Parathyroid adenoma (tissue), 2 donors: ENCODE measurements at regions not wholly inside any gene's neighbourhood (a gene's known extent, or its start where the extent isn't known, plus 50 kb on each side); places are given as distances from the start of the nearest gene placed in this dataset.

Source experiments
- H2AFZ ChIP-seq: fragments of 300-600 bp; sonication (generic); one replicate; pipeline ENCODE4 v1.7.0; 2017; ENCODE audit warnings: antibody characterized with exemption, mild to moderate bottlenecking
- H3K27ac ChIP-seq: fragments of 300-600 bp; sonication (generic); one replicate; pipeline ENCODE4 v1.7.0; 2017
- H3K27me3 ChIP-seq: fragments of 300-600 bp; sonication (generic); one replicate; pipeline ENCODE4 v1.7.0; 2017; ENCODE audit warnings: low read length; ENCODE audit not compliant: control insufficient read depth, insufficient read depth
- H3K36me3 ChIP-seq: fragments of 300-600 bp; sonication (generic); one replicate; pipeline ENCODE4 v1.7.0; 2017; ENCODE audit warnings: low read length; ENCODE audit not compliant: control insufficient read depth, insufficient read depth
- H3K4me1 ChIP-seq: fragments of 300-600 bp; sonication (generic); one replicate; pipeline ENCODE4 v1.7.0; 2017; ENCODE audit warnings: control low read depth
- H3K4me2 ChIP-seq: fragments of 300-600 bp; sonication (generic); one replicate; pipeline ENCODE4 v1.7.0; 2017; ENCODE audit warnings: low read length
- H3K4me3 ChIP-seq: fragments of 300-600 bp; sonication (generic); one replicate; pipeline ENCODE4 v1.7.0; 2017; ENCODE audit warnings: low read depth, low read length
- H3K79me2 ChIP-seq: fragments of 300-600 bp; sonication (generic); one replicate; pipeline ENCODE4 v1.7.0; 2017; ENCODE audit warnings: control low read depth
- H3K9ac ChIP-seq: fragments of 300-600 bp; sonication (generic); one replicate; pipeline ENCODE4 v1.7.0; 2017; ENCODE audit warnings: mild to moderate bottlenecking
- H3K9me3 ChIP-seq: fragments of 300-600 bp; sonication (generic); one replicate; pipeline ENCODE4 v1.7.0; 2017; ENCODE audit warnings: low read length; ENCODE audit not compliant: control insufficient read depth
- CTCF ChIP-seq: fragments of 300-600 bp; sonication (generic); IDR thresholded peaks from one replicate; pipeline ENCODE4 v1.7.0; 2017; ENCODE audit warnings: antibody characterized with exemption, mild to moderate bottlenecking
- donor health status: primary hyperparathyroidism.

- Histone ChIP-seq H3K27me3 (no peaks in the 10 kb centered on the region), H3K79me2 (no peaks in the 10 kb centered on the region), H3K4me1 (peaks cover 4% of the 10 kb centered on the region), H3K9ac (no peak overlapping the region), H3K36me3 (no peaks in the 10 kb centered on the region), H2AFZ (no peak overlapping the region), H3K4me2 (no peak overlapping the region), H3K9me3 (no peaks in the 10 kb centered on the region), H3K4me3 (no peak overlapping the region), H3K27ac (no peak overlapping the region)
- no peak for TF ChIP-seq CTCF
Measured at GRCh38 chr5:138698713-138699112, 54.5 kb upstream of the CTNNA1 start.

- H3K4me3 ChIP-seq: no peak overlapping the region
- H3K9me3 ChIP-seq: no peaks in the 10 kb centered on the region
- no peaks in the 10 kb centered on the region for H3K36me3 ChIP-seq
- no peak overlapping the region for H3K4me2 ChIP-seq
- no peak overlapping the region for H3K27ac ChIP-seq
- no peak for TF ChIP-seq CTCF
- H3K4me1 ChIP-seq: peaks cover 6% of the 10 kb centered on the region
- no peak overlapping the region for H2AFZ ChIP-seq
- no peaks in the 10 kb centered on the region for H3K79me2 ChIP-seq
- H3K27me3 ChIP-seq: no peaks in the 10 kb centered on the region
- no peak overlapping the region for H3K9ac ChIP-seq
Measured at GRCh38 chr5:138697720-138698360, 55.4 kb upstream of the CTNNA1 start.

- no peak overlapping the region for H3K27ac ChIP-seq
- no peak overlapping the region for H3K4me3 ChIP-seq
- no peak overlapping the region for H2AFZ ChIP-seq
- H3K36me3 ChIP-seq: no peaks in the 10 kb centered on the region
- no peak for TF ChIP-seq CTCF
- H3K4me2 ChIP-seq: no peak overlapping the region
- H3K79me2 ChIP-seq: no peaks in the 10 kb centered on the region
- H3K27me3 ChIP-seq: no peaks in the 10 kb centered on the region
- H3K4me1 ChIP-seq: peaks cover 6% of the 10 kb centered on the region
- H3K9me3 ChIP-seq: no peaks in the 10 kb centered on the region
- no peak overlapping the region for H3K9ac ChIP-seq
Measured at GRCh38 chr5:138696501-138696900, 56.7 kb upstream of the CTNNA1 start.

- Histone ChIP-seq H3K36me3 (no peaks in the 10 kb centered on the region), H2AFZ (no peak overlapping the region), H3K79me2 (no peaks in the 10 kb centered on the region), H3K4me1 (peaks cover 6% of the 10 kb centered on the region), H3K4me3 (no peak overlapping the region), H3K9ac (no peak overlapping the region), H3K4me2 (no peak overlapping the region), H3K27me3 (no peaks in the 10 kb centered on the region), H3K9me3 (no peaks in the 10 kb centered on the region), H3K27ac (no peak overlapping the region)
- no peak for TF ChIP-seq CTCF
Measured at GRCh38 chr5:138695781-138696180, 57.4 kb upstream of the CTNNA1 start.

- Histone ChIP-seq H3K9ac (no peak overlapping the region), H3K4me1 (peaks cover 6% of the 10 kb centered on the region), H3K27me3 (no peaks in the 10 kb centered on the region), H3K27ac (no peak overlapping the region), H3K79me2 (no peaks in the 10 kb centered on the region), H3K4me3 (no peak overlapping the region), H3K4me2 (no peak overlapping the region), H3K36me3 (no peaks in the 10 kb centered on the region), H2AFZ (no peak overlapping the region), H3K9me3 (no peaks in the 10 kb centered on the region)
- TF ChIP-seq CTCF: no peak
Measured at GRCh38 chr5:138694146-138694545, 59.1 kb upstream of the CTNNA1 start.
